Dermis blood vessel endothelial cell (primary cell): ENCODE measurements at regions not wholly inside any gene's neighbourhood (a gene's known extent, or its start where the extent isn't known, plus 50 kb on each side); places are given as distances from the start of the nearest gene placed in this dataset.
A peak's percentile ranks its signal among the peaks of the same experiment; 100 is the strongest.
"Not testable (repeated sequence)": the region's sequence is repeated elsewhere in the genome, so short reads cannot be mapped to it uniquely, and the experiment has no call there.

ENCODE experiments used
- DNase-seq: peaks from one replicate; pipeline ENCODE4 v3.0.0; 2010

DNA sequence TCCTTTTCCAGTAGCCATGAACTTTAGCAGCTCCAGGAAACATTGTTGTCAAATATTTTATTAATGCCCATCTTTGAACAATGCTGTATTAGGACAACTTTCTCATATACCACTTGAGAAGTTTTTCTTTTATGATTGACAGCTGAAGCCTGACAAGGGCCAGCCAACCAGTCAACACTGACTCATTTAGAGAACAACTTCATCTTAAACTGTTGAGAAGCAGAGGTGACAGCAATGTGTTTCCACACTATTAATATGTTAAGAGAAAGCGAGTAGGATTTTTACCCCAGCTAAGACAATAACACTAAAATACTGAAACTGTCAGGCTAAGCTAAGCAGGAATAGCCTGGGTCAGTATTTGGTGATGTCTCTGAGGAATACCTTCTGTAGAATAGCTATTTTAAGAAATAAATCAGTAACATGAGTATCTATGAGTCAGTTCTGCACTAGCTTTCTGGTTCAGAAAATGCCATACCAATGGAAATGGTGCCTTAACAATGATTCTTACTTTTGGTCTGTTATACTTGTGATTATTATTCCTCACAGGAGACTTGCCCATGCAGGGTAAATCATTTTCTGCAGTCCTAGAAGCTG, 168.8 kb upstream of the POT1 start:
- DNase-seq = no peak

DNA sequence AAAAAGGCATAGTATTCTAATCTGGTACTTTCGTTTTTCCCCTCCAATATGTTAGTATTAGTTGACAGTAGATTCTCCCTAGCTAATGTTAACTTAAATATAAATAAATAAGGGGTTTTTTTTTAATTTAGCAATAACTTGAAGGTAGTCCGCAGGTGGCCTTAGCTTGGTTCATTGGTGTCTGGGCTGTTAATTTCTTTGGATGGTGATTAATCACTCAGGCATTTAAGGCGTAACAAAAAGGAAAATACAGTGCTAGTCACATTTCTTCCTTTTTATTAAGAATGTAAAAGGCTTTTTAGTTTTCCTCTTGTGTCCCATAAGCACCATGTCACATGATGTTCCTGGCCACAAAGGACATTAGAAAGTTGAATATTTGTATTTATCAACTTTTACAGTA, 161.0 kb upstream of the POT1 start:
- DNase-seq = peak; percentile 3

- DNase-seq = no peak
Observed at GRCh38 chr7:125089171-125089570, 159.5 kb upstream of the POT1 start.

GRCh38 chr7:125088555-125088954, 158.9 kb upstream of the POT1 start:
- no peak for DNase-seq

GRCh38 chr7:125085084-125085483, 155.5 kb upstream of the POT1 start:
- no peak for DNase-seq

GRCh38 chr7:125084196-125084595, 154.6 kb upstream of the POT1 start:
- DNase-seq = no peak

GRCh38 chr7:125074141-125074540, 144.5 kb upstream of the POT1 start:
- no peak for DNase-seq

- DNase-seq = no peak
Observed at GRCh38 chr7:125065546-125065945, 135.9 kb upstream of the POT1 start.

DNA sequence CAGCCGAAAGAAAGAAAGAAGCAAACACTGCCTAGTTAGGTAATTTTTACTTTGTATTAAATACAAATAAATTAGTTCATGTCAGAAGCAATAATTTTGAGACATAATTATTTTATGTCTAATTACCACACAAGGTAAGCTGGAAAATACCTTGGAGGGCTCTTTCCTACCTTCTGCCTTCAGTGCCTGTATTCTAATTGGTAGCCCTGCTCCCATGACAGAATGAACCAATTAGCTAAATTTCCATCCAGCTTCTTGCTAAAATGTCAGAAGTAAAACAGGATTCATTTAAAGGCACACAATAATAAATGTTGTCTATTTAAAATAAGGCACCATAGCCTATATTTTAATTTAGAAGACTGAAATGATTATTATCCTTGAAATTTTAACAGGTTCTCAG, 135.4 kb upstream of the POT1 start:
- no peak for DNase-seq

GRCh38 chr7:125061776-125062397, 132.3 kb upstream of the POT1 start:
- DNase-seq = peak; percentile 68

DNA sequence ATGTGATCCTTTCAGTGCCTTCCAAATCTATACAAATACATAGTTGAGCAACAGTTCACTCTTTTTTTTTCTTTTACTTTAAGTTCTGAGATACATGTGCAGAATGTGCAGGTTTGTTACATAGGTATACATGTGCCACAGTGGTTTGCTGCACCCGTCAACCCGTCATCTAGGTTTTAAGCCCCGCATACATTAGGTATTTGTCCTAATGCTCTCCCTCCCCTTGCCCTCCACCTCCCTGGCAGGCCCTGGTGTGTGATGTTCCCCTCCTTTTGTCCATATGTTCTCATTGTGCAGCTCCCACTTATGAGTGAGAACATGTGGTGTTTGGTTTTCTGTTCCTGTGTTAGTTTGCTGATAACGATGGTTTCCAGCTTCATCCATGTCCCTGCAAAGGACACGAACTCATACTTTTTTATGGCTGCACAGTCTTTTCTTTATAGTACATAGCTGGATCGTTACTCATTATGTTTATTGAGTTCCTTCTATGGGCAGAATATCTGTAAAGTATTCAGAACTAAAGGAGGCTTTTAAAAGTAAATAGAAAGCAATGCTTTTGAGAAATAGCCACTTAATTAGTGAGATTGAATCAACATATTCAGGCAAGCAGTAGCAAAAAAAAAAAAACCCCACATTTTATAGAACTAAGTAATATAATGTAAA, 131.6 kb upstream of the POT1 start:
- DNase-seq = not testable (repeated sequence)

GRCh38 chr7:125059861-125060456, 130.3 kb upstream of the POT1 start:
- DNase-seq = peak; percentile 22

- DNase-seq = no peak
Observed at GRCh38 chr7:125057963-125058362, 128.3 kb upstream of the POT1 start.

DNA sequence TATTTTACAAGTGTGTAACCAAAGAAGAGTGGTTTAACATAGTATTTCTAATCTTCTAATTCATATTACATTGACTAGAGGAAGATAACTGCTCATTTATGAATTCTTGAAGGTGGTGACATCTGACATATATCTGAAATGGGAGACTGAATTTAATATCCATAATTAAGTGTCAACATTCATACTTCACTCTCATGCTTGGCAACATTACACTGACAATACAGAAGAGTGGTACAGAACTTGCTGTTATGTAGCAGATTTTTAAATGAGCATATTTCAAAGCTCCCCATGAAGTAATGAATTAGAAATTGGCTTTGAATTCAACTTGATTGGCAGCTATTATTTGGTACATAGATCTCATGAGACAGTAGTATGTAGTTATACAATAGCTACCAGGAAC, 125.8 kb upstream of the POT1 start:
- no peak for DNase-seq

DNA sequence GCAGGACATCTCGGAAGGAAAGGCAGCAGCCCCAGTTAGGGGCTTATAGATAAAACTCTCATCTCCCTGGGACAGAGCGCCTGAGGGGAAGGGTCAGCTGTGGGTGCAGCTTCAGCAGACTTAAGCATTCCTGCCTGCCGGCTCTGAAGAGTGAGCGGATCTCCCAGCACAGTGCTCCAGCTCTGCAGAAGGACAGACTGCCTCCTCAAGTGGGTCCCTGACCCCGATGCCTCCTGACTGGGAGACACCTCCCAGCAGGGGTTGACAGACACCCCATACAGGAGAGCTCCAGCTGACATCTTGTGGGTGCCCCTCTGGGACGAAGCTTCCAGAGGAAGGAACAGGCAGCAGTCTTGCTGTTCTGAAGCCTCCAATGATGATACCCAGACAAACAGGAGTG, 117.1 kb upstream of the POT1 start:
- no peak for DNase-seq

DNA sequence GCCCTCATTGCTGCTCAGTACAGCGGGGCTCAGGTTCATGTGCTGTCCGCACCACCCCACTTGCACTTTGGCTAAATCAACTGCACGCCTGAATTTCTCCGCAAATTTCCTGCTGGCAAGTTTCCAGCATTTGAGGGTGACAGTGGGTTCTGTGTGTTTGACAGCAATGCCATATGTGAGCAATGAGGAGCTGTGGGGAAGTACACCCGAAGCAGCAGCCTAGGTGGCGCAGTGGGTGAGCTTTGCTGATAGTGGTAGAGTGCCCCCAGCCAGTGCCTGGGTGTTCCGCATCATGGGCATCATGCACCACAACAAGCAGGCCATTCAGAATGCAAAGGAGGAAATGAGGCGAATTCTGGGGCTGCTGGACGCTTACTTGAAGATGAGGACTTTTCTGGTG, 103.9 kb upstream of the POT1 start:
- DNase-seq = no peak

DNA sequence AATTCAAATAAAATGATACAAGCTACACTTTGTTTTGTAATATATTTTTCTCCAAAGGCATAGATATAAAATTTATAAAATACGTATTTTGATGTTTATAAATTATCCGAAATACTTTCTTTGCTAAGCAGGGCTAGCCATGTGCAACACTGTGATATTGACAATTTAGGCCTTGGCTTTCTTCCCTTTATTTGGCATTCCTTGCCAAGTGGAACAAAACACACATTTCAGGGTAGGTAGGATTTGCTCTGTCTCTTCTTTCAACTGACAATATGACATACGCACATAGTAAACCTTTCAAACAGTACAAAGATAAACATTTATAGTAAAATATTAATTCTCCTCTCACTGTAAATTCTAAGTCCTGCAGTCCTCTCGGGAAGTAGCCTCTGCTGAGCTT, 103.3 kb upstream of the POT1 start:
- DNase-seq = no peak

DNA sequence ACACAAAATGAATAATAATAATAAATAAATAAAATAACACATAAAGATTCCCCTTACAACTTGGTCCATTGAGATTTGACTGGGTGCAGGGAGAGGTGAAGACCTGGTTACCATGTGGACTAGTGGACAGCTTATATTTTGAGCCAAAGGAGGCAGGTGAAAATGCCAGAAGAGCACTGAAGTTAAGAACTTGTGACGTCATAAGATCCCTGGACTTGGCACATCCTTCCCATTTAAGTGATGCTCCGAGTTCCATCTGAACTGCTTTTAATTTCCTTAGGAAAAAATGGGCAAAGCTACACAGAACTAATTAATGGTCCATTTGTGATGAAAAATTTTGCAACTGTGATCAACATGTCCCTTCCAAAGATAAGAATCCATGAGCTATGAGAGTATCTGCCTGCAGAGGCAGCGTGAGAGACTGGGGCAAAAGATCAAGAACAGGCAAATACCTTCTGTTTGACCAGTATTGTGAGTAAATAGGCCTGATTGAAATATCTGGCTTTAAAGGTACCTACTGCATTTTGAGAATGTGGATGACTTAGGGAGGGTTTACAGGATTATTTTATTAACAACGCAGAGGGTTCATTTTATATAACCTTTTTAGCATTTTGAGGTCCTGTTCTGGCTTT, 101.2 kb upstream of the POT1 start:
- no peak for DNase-seq

- DNase-seq = no peak
Observed at GRCh38 chr7:125025620-125026019, 96.0 kb upstream of the POT1 start.

- DNase-seq = no peak
Observed at GRCh38 chr7:125020801-125021200, 91.2 kb upstream of the POT1 start.

- DNase-seq = no peak
Observed at GRCh38 chr7:125010540-125010939, 80.9 kb upstream of the POT1 start.

GRCh38 chr7:124996778-124997177, 67.2 kb upstream of the POT1 start:
- DNase-seq = peak; percentile 1

GRCh38 chr7:124992851-124993562, 63.4 kb upstream of the POT1 start:
- no peak for DNase-seq
